NCI-H146 (cell line): ENCODE measurements at regions not wholly inside any gene's neighbourhood (a gene's known extent, or its start where the extent isn't known, plus 50 kb on each side); places are given as distances from the start of the nearest gene placed in this dataset.

ENCODE experiments used
- DNase-seq: peaks from one replicate; lab custom pipeline; 2025; lab: John Stamatoyannopoulos, UW

GRCh38 chr5:158644301-158644700 lies 455.4 kb downstream of the EBF1 start:
- no peak for DNase-seq

GRCh38 chr5:158643840-158644239 lies 455.9 kb downstream of the EBF1 start:
- DNase-seq: no peak

GRCh38 chr5:158642879-158643278 lies 456.8 kb downstream of the EBF1 start:
- no peak for DNase-seq

GRCh38 chr5:158641016-158641415 lies 458.7 kb downstream of the EBF1 start:
- DNase-seq: no peak

GRCh38 chr5:158640593-158640980 lies 459.1 kb downstream of the EBF1 start:
- DNase-seq: no peak

GRCh38 chr5:158639881-158640592 lies 459.7 kb downstream of the EBF1 start:
- no peak for DNase-seq

- no peak for DNase-seq
Measured at GRCh38 chr5:158638396-158638795, 461.3 kb downstream of the EBF1 start.

GRCh38 chr5:158637039-158637438 lies 462.7 kb downstream of the EBF1 start:
- no peak for DNase-seq

- no peak for DNase-seq
Measured at GRCh38 chr5:158635565-158635964, 464.2 kb downstream of the EBF1 start.

- no peak for DNase-seq
Measured at GRCh38 chr5:158634714-158635113, 465.0 kb downstream of the EBF1 start.

GRCh38 chr5:158629591-158630312 lies 470.0 kb downstream of the EBF1 start:
- DNase-seq: no peak

- no peak for DNase-seq
Measured at GRCh38 chr5:158626718-158627117, 473.0 kb downstream of the EBF1 start.

GRCh38 chr5:158623971-158624370 lies 475.7 kb downstream of the EBF1 start:
- DNase-seq: no peak

- no peak for DNase-seq
Measured at GRCh38 chr5:158621391-158621790, 478.3 kb downstream of the EBF1 start.

GRCh38 chr5:158619083-158619788 lies 480.5 kb downstream of the EBF1 start:
- DNase-seq: no peak

GRCh38 chr5:158618256-158618655 lies 481.5 kb downstream of the EBF1 start:
- no peak for DNase-seq

- no peak for DNase-seq
Measured at GRCh38 chr5:158616707-158617106, 483.0 kb downstream of the EBF1 start.

GRCh38 chr5:158614951-158615350 lies 484.8 kb downstream of the EBF1 start:
- no peak for DNase-seq

- DNase-seq: no peak
Measured at GRCh38 chr5:158611581-158611980, 488.1 kb downstream of the EBF1 start.

- DNase-seq: no peak
Measured at GRCh38 chr5:158610051-158610415, 489.7 kb downstream of the EBF1 start.

- DNase-seq: no peak
Measured at GRCh38 chr5:158609333-158610050, 490.2 kb downstream of the EBF1 start.

GRCh38 chr5:158607088-158607487 lies 492.6 kb downstream of the EBF1 start:
- no peak for DNase-seq
